ENCODE measurements at regions not wholly inside any gene's neighbourhood (a gene's known extent, or its start where the extent isn't known, plus 50 kb on each side); places are given as distances from the start of the nearest gene placed in this dataset.
A peak's percentile ranks its signal among the peaks of the same experiment; 100 is the strongest.

GRCh38 chr12:58174316-58174715 lies 232.9 kb downstream of the ATP23 start:
- 77 to 85% methylated on average over 2 of the region's 2 CpGs for WGBS, 2 donors
- DNase-seq (no peak), ATAC-seq (no peak), FAIRE-seq (no peak)
- intact Hi-C loops (cut with DNase I): no loop called here
- no peak overlapping the region for H3K4me3 ChIP-seq
- no peak for TF ChIP-seq CTCF (IDR thresholded peaks at IDR 0.05)
- H3K4me1 ChIP-seq: peaks cover 0 to 10% (median 3%) of the 10 kb centered on the region in 3 donors
- no peaks in the 10 kb centered on the region for H3K9me3 ChIP-seq
- no peak overlapping the region for H3K27ac ChIP-seq
- no peaks in the 10 kb centered on the region for H3K36me3 ChIP-seq
- H3K27me3 ChIP-seq: no peaks in the 10 kb centered on the region

- H3K4me1 ChIP-seq: peaks cover 0 to 9% (median 3%) of the 10 kb centered on the region in 3 donors
- WGBS, 2 donors: 34 to 43% methylated on average over 7 of the region's 7 CpGs
- TF ChIP-seq CTCF (IDR thresholded peaks at IDR 0.05): peak in 1 of 4 donors; percentile 38
- H3K4me3 ChIP-seq: no peak overlapping the region
- DNase-seq (peak in 2 of 6 donors; percentile 11 to 21), ATAC-seq (peak in 2 of 4 donors; percentile 28 to 77), FAIRE-seq (no peak)
- no peaks in the 10 kb centered on the region for H3K36me3 ChIP-seq
- no peak overlapping the region for H3K27ac ChIP-seq
- intact Hi-C loops (cut with DNase I): no loop called here
- no peaks in the 10 kb centered on the region for H3K9me3 ChIP-seq
- no peaks in the 10 kb centered on the region for H3K27me3 ChIP-seq
Observed at GRCh38 chr12:58176296-58176869, 235.0 kb downstream of the ATP23 start.

GRCh38 chr12:58177366-58177765 lies 236.0 kb downstream of the ATP23 start:
- WGBS, 2 donors: 89% methylated on average over 2 of the region's 2 CpGs
- FAIRE-seq: no peak

GRCh38 chr12:58184212-58184611 lies 242.8 kb downstream of the ATP23 start:
- H3K4me3 ChIP-seq: no peak overlapping the region
- DNase-seq: no peak
- TF ChIP-seq CTCF (IDR thresholded peaks at IDR 0.05): no peak
- no peak overlapping the region for H3K27ac ChIP-seq
- intact Hi-C loops (cut with DNase I): no loop called here
- no peaks in the 10 kb centered on the region for H3K9me3 ChIP-seq
- no peaks in the 10 kb centered on the region for H3K4me1 ChIP-seq
- ATAC-seq: no peak
- no peaks in the 10 kb centered on the region for H3K36me3 ChIP-seq
- FAIRE-seq: no peak
- H3K27me3 ChIP-seq: no peaks in the 10 kb centered on the region

More at GRCh38 chr12:58177366-58177765, 236.0 kb downstream of the ATP23 start:
- H3K4me1 ChIP-seq: no peaks in the 10 kb centered on the region
- no peak for DNase-seq
- H3K27me3 ChIP-seq: no peaks in the 10 kb centered on the region
- no peaks in the 10 kb centered on the region for H3K36me3 ChIP-seq
- no peak overlapping the region for H3K27ac ChIP-seq
- intact Hi-C loops (cut with DNase I): no loop called here
- no peak for TF ChIP-seq CTCF (IDR thresholded peaks at IDR 0.05)
- no peak overlapping the region for H3K4me3 ChIP-seq
- ATAC-seq: no peak
- no peaks in the 10 kb centered on the region for H3K9me3 ChIP-seq

- WGBS, 2 donors: 70 to 85% methylated on average over 4 of the region's 4 CpGs
- TF ChIP-seq CTCF (IDR thresholded peaks at IDR 0.05): no peak
Observed at GRCh38 chr12:58186401-58186800, 245.0 kb downstream of the ATP23 start.

More at GRCh38 chr12:58186401-58186800, 245.0 kb downstream of the ATP23 start:
- Histone ChIP-seq H3K9me3 (no peaks in the 10 kb centered on the region), H3K4me3 (no peak overlapping the region), H3K27me3 (no peaks in the 10 kb centered on the region), H3K36me3 (no peaks in the 10 kb centered on the region), H3K4me1 (no peaks in the 10 kb centered on the region), H3K27ac (no peak overlapping the region)
- intact Hi-C loops (cut with DNase I): no loop called here
- FAIRE-seq: no peak
- ATAC-seq: no peak
- DNase-seq: no peak
